A549 (cell line): ENCODE measurements at regions not wholly inside any gene's neighbourhood (a gene's known extent, or its start where the extent isn't known, plus 50 kb on each side); places are given as distances from the start of the nearest gene placed in this dataset.

ENCODE experiments used
- ATAC-seq, 2 experiments: fragments of 200-7000 bp in 1 of 2; fragments of >200 bp in 1 of 2; cut with Nextera tagmentation in 1 of 2; cut with Tn5 transposase in 1 of 2; 3 replicates each; pipeline versions ENCODE4 v1.8.0 to v1.9.1; 2018 to 2020; ENCODE audit warnings: mild to moderate bottlenecking in 1 of 2, moderate library complexity in 1 of 2
- CTCF ChIA-PET: fragments of 300-600 bp; sonication (Branson Sonifier 250); formaldehyde crosslinking; extraction: SDS; loops from one replicate; lab custom pipeline; 2021; ENCODE audit warnings: antibody characterized with exemption, inconsistent platforms; lab: Yijun Ruan, JAX
- POLR2A ChIA-PET: fragments of 350-600 bp; formaldehyde crosslinking; extraction: SDS; loops from one replicate; lab custom pipeline; 2021; ENCODE audit warnings: antibody characterized with exemption, inconsistent platforms; lab: Yijun Ruan, JAX
- DNase-seq, 2 experiments: peaks; one replicate each; pipeline versions ENCODE4 v3.0.0 to v3.0.0-alpha.2; 2011 to 2016; ENCODE audit warnings: low read depth in 1 of 2, low spot score in 1 of 2
- FAIRE-seq: peaks from 2 replicates; lab custom pipeline; 2011; peaks lifted over from hg19 to GRCh38; lab: Jason Lieb, UNC
- H3K27ac ChIP-seq, 2 experiments: fragments of >200 bp; sonication (Bioruptor Twin); formaldehyde crosslinking; 3 replicates each; pipeline ENCODE4 v1.5.1; 2016 to 2017
- H3K4me1 ChIP-seq: fragments of >200 bp; sonication (Bioruptor Twin); formaldehyde crosslinking; 3 replicates; pipeline ENCODE4 v1.6.1; 2016
- H3K4me2 ChIP-seq: fragments of >200 bp; sonication (Bioruptor Twin); formaldehyde crosslinking; 3 replicates; pipeline ENCODE4 v1.6.1; 2016
- H3K4me3 ChIP-seq: fragments of >200 bp; sonication (Bioruptor Twin); formaldehyde crosslinking; 3 replicates; pipeline ENCODE4 v1.5.1; 2016
- H3K9me3 ChIP-seq: fragments of >200 bp; sonication (Bioruptor Twin); formaldehyde crosslinking; 3 replicates; pipeline ENCODE4 v1.6.1; 2016
- ATOH8 ChIP-seq: fragments of 250-450 bp; sonication (Bioruptor Pico); IDR thresholded peaks from 2 replicates; pipeline ENCODE4 v1.5.0; 2020; ENCODE audit warnings: low read depth, mild to moderate bottlenecking, moderate library complexity
- CHD2 ChIP-seq: fragments of 150-350 bp; IDR thresholded peaks from 2 replicates; pipeline ENCODE4 v1.6.1; 2014; ENCODE audit warnings: low read length; ENCODE audit not compliant: partially characterized antibody
- CHD4 ChIP-seq: fragments of 200-600 bp; sonication (generic); IDR thresholded peaks from 2 replicates; pipeline ENCODE4 v1.6.1; 2016; ENCODE audit warnings: antibody characterized with exemption, mild to moderate bottlenecking, borderline replicate concordance
- FOSL2 ChIP-seq, 2 experiments: fragments of 450-650 bp in 1 of 2; fragments of >200 bp in 1 of 2; sonication (Bioruptor Twin) in 1 of 2; formaldehyde crosslinking; IDR thresholded peaks; 2 replicates each; pipeline versions ENCODE4 v1.5.0 to v1.6.1; 2016 to 2020; ENCODE audit warnings: mild to moderate bottlenecking in 1 of 2, moderate library complexity in 1 of 2
- FOXS1 ChIP-seq: fragments of 250-450 bp; sonication (Bioruptor Pico); IDR thresholded peaks from 2 replicates; pipeline ENCODE4 v1.5.0; 2020; ENCODE audit warnings: mild to moderate bottlenecking, moderate library complexity
- GATA3 ChIP-seq: IDR thresholded peaks from 2 replicates; pipeline ENCODE4 v1.6.1; 2012; ENCODE audit warnings: borderline replicate concordance
- KDM5A ChIP-seq: fragments of 200-600 bp; sonication (generic); IDR thresholded peaks from 2 replicates; pipeline ENCODE4 v1.6.1; 2016; ENCODE audit warnings: antibody characterized with exemption, mild to moderate bottlenecking
- NR3C1 ChIP-seq: fragments of >200 bp; sonication (Bioruptor Twin); formaldehyde crosslinking; IDR thresholded peaks from 3 replicates; pipeline ENCODE4 v1.6.1; 2017
- PBX3 ChIP-seq: IDR thresholded peaks from 2 replicates; pipeline ENCODE4 v1.6.1; 2012
- PHF8 ChIP-seq: fragments of 200-600 bp; sonication (generic); IDR thresholded peaks from 2 replicates; pipeline ENCODE4 v1.6.1; 2016; ENCODE audit warnings: low read depth, mild to moderate bottlenecking, antibody characterized with exemption, moderate library complexity, borderline replicate concordance
- RARB ChIP-seq: fragments of 250-450 bp; sonication (Bioruptor Pico); IDR thresholded peaks from 2 replicates; pipeline ENCODE4 v1.8.0; 2021; ENCODE audit warnings: mild to moderate bottlenecking, moderate library complexity
- RFX5 ChIP-seq: fragments of 450-650 bp; IDR thresholded peaks from 2 replicates; pipeline ENCODE4 v1.7.1; 2014; ENCODE audit warnings: antibody characterized with exemption, mild to moderate bottlenecking, moderate library complexity
- SREBF2 ChIP-seq: fragments of 450-650 bp; IDR thresholded peaks from 2 replicates; pipeline ENCODE4 v1.6.1; 2014; ENCODE audit warnings: mild to moderate bottlenecking, moderate library complexity
- TP53 ChIP-seq: fragments of 250-450 bp; sonication (Bioruptor Pico); IDR thresholded peaks from 2 replicates; pipeline ENCODE4 v1.5.0; 2021; ENCODE audit warnings: mild to moderate bottlenecking, moderate library complexity
- ZFP36 ChIP-seq: fragments of 450-650 bp; IDR thresholded peaks from 2 replicates; pipeline ENCODE4 v1.6.1; 2014; ENCODE audit warnings: borderline replicate concordance; ENCODE audit not compliant: partially characterized antibody
- ZNF302 ChIP-seq: fragments of 250-450 bp; sonication (Bioruptor Pico); IDR thresholded peaks from 2 replicates; pipeline ENCODE4 v1.9.0; 2021; ENCODE audit warnings: inconsistent platforms, mild to moderate bottlenecking, moderate library complexity
- ZSCAN20 ChIP-seq: fragments of 250-450 bp; sonication (Bioruptor Pico); IDR thresholded peaks from 2 replicates; pipeline ENCODE4 v1.8.0; 2022; ENCODE audit warnings: mild to moderate bottlenecking, moderate library complexity
- WGBS: methylation state at CpG from one replicate; pipeline ENCODE4 v1.1.6; 2017; ENCODE audit errors: missing lambda C conversion rate; 5-methylcytosine and 5-hydroxymethylcytosine counted together
- TF ChIP-seq, protein P1 (sequence below): IDR thresholded peaks from 2 replicates; pipeline ENCODE4 v1.6.1; 2012; ENCODE audit warnings: low read depth, borderline replicate concordance
- TF ChIP-seq, protein P2 (sequence below): fragments of 150-350 bp; IDR thresholded peaks from 2 replicates; pipeline ENCODE4 v1.6.1; 2014; ENCODE audit warnings: low read depth, mild to moderate bottlenecking, low read length
- TF ChIP-seq, protein P3 (sequence below): IDR thresholded peaks from 2 replicates; pipeline ENCODE4 v1.6.1; 2012

DNA sequence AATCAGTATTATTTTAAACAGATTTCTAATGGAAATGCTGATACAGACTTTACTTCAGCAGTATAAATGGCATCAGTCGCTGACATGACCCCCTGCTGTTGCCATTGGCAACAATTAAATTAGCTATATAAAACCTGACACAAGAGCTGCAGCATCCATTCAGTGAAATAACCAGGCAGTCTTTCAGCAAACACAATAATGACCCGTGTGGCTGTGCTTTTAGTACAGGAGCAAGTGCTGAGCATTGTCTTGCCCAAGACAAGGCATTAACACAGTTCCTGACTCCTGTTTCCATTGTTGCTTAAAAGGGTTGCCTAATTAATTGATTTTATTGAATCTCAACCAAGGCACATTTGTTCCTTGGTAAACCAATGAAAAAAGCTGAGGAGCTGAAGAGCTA, 382.1 kb downstream of the HACE1 start:
- Histone ChIP-seq H3K27ac (no peak overlapping the region), H3K9me3 (no peaks in the 10 kb centered on the region), H3K4me2 (no peak overlapping the region), H3K4me1 (no peaks in the 10 kb centered on the region)
- DNase-seq: no peak
- WGBS: 2% methylated on average over 2 of the region's 2 CpGs
- no peak for ATAC-seq
- CTCF ChIA-PET: no interaction called here
- TF ChIP-seq ZFP36 (no peak), ZSCAN20 (no peak), RFX5 (no peak), RARB (CRISPR knock-in tag) (no peak), CHD4 (no peak), ZNF302 (CRISPR knock-in tag) (no peak), TP53 (CRISPR knock-in tag) (no peak), PHF8 (no peak)
- TF ChIP-seq, protein P1, sequence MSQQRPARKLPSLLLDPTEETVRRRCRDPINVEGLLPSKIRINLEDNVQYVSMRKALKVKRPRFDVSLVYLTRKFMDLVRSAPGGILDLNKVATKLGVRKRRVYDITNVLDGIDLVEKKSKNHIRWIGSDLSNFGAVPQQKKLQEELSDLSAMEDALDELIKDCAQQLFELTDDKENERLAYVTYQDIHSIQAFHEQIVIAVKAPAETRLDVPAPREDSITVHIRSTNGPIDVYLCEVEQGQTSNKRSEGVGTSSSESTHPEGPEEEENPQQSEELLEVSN: no peak
- TF ChIP-seq, all 56 proteins: peak for 0
- no peak overlapping the region for H3K4me3 ChIP-seq
- FAIRE-seq: no peak
- POLR2A ChIA-PET: no interaction called here

DNA sequence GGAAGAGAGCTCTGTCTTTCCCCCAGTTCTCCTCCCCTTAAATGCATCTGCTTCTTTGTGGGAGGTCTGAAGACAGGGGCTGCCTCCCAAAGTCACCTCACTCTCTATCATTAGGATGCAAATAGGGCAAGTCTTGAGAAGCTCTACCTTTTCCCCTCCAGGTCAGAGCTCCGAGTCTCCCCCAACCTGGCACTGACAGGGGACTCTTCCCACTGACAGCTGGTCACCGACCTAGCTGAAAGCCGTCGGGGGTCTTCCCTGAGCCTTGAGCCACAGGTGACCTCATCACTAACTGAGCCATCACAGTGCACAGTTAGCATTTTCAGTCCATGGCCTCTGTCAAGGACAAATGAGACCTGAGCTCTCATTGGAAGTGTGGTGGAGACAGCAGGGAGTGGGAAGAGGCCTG, 386.7 kb downstream of the HACE1 start:
- no peak for DNase-seq
- WGBS: 8% methylated on average over 4 of the region's 4 CpGs
- no peaks in the 10 kb centered on the region for H3K9me3 ChIP-seq
- no peak overlapping the region for H3K4me2 ChIP-seq
- H3K4me1 ChIP-seq: no peaks in the 10 kb centered on the region
- POLR2A ChIA-PET: no interaction called here
- no peak for TF ChIP-seq ZSCAN20
- TF ChIP-seq SREBF2: no peak
- no peak for TF ChIP-seq GATA3
- no peak for TF ChIP-seq PBX3
- TF ChIP-seq ATOH8 (CRISPR knock-in tag): no peak
- TF ChIP-seq CHD2: no peak
- TF ChIP-seq, protein P2, sequence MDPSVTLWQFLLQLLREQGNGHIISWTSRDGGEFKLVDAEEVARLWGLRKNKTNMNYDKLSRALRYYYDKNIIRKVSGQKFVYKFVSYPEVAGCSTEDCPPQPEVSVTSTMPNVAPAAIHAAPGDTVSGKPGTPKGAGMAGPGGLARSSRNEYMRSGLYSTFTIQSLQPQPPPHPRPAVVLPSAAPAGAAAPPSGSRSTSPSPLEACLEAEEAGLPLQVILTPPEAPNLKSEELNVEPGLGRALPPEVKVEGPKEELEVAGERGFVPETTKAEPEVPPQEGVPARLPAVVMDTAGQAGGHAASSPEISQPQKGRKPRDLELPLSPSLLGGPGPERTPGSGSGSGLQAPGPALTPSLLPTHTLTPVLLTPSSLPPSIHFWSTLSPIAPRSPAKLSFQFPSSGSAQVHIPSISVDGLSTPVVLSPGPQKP: no peak
- TF ChIP-seq, protein P3, sequence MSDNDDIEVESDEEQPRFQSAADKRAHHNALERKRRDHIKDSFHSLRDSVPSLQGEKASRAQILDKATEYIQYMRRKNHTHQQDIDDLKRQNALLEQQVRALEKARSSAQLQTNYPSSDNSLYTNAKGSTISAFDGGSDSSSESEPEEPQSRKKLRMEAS: no peak
- no peak for TF ChIP-seq FOXS1
- no peak for TF ChIP-seq KDM5A
- TF ChIP-seq NR3C1: no peak
- no peak for TF ChIP-seq FOSL2 (IDR thresholded peaks at IDR 0.05)
- TF ChIP-seq FOSL2 (CRISPR knock-in tag; IDR thresholded peaks at IDR 0.05): no peak
- TF ChIP-seq, all 56 proteins: peak for 0
- FAIRE-seq (no peak), ATAC-seq (no peak)
- Histone ChIP-seq H3K27ac (no peak overlapping the region), H3K4me3 (no peak overlapping the region)
- CTCF ChIA-PET: interaction anchor here (1.6 kb wide), 1 partner anchor 10 kb away, joined by 5 read pairs; no protein-coding TSS in a partner anchor
